Brain microvascular endothelial cell (primary cell): ENCODE measurements at regions not wholly inside any gene's neighbourhood (a gene's known extent, or its start where the extent isn't known, plus 50 kb on each side); places are given as distances from the start of the nearest gene placed in this dataset.

Source experiments
- DNase-seq: peaks from one replicate; pipeline ENCODE4 v3.0.0-alpha.2; 2020
- H3K27ac ChIP-seq: fragments of 250-450 bp; sonication (Bioruptor Pico); 2 replicates; pipeline ENCODE4 v1.5.1; 2020; ENCODE audit warnings: mild to moderate bottlenecking, moderate library complexity
- H3K27me3 ChIP-seq: fragments of 250-450 bp; sonication (Bioruptor Pico); replicated peaks from 2 replicates; pipeline ENCODE4 v1.5.1; 2020; ENCODE audit warnings: mild to moderate bottlenecking
- H3K36me3 ChIP-seq: fragments of 250-450 bp; sonication (Bioruptor Pico); replicated peaks from 2 replicates; pipeline ENCODE4 v1.5.1; 2020; ENCODE audit warnings: mild to moderate bottlenecking
- H3K4me3 ChIP-seq: 2 replicates; pipeline ENCODE4 v1.5.1; 2011; ENCODE audit warnings: low read depth, mild to moderate bottlenecking, control low read depth, low read length, moderate library complexity
- in situ Hi-C: cut with HindIII; loops from 2 replicates; pipeline ENCODE4 v1.10.0; 2017; ENCODE audit warnings: low sequenced_read_pairs, low pct_ligation_motif_present
- TF ChIP-seq, protein P1 (sequence below): IDR thresholded peaks from 2 replicates; pipeline ENCODE4 v1.5.1; 2011; ENCODE audit warnings: low read depth, mild to moderate bottlenecking, moderate library complexity, low read length, control low read depth, inconsistent platforms; ENCODE audit errors: missing control alignments

GRCh38 chr14:46322076-46322475 lies 329.5 kb downstream of the RPL10L start:
- DNase-seq: no peak
- in situ Hi-C loops: no loop called here
- Histone ChIP-seq H3K27ac (no peak overlapping the region), H3K4me3 (no peak overlapping the region), H3K36me3 (no peaks in the 10 kb centered on the region), H3K27me3 (no peaks in the 10 kb centered on the region)
- TF ChIP-seq, protein P1, sequence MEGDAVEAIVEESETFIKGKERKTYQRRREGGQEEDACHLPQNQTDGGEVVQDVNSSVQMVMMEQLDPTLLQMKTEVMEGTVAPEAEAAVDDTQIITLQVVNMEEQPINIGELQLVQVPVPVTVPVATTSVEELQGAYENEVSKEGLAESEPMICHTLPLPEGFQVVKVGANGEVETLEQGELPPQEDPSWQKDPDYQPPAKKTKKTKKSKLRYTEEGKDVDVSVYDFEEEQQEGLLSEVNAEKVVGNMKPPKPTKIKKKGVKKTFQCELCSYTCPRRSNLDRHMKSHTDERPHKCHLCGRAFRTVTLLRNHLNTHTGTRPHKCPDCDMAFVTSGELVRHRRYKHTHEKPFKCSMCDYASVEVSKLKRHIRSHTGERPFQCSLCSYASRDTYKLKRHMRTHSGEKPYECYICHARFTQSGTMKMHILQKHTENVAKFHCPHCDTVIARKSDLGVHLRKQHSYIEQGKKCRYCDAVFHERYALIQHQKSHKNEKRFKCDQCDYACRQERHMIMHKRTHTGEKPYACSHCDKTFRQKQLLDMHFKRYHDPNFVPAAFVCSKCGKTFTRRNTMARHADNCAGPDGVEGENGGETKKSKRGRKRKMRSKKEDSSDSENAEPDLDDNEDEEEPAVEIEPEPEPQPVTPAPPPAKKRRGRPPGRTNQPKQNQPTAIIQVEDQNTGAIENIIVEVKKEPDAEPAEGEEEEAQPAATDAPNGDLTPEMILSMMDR: no peak

GRCh38 chr14:46306267-46306666 lies 345.3 kb downstream of the RPL10L start:
- TF ChIP-seq, protein P1: no peak
- Histone ChIP-seq H3K27ac (no peak overlapping the region), H3K27me3 (no peaks in the 10 kb centered on the region), H3K4me3 (no peak overlapping the region), H3K36me3 (no peaks in the 10 kb centered on the region)
- no peak for DNase-seq
- in situ Hi-C loops: no loop called here

DNA sequence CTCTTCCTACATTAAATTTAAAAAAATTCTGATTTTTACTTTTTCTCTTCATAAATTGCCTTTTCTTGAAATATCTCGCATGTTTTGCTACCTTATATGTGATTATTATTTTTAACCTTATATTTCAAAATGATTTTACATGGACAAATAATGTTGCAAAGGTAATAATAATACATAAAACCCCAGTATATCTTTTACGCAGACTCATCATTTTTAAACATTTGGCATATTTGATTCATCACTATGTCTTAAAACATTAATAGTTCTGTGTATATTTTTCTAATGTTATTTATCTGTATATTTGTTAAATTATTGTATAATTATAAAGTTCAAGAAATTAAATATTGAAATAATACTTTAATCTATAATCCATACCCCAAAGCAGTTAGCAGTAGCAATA lies 350.8 kb downstream of the RPL10L start:
- Histone ChIP-seq H3K27ac (no peak overlapping the region), H3K4me3 (no peak overlapping the region), H3K27me3 (no peaks in the 10 kb centered on the region), H3K36me3 (no peaks in the 10 kb centered on the region)
- TF ChIP-seq, protein P1: no peak
- no peak for DNase-seq
- in situ Hi-C loops: no loop called here

- Histone ChIP-seq H3K27me3 (no peaks in the 10 kb centered on the region), H3K4me3 (no peak overlapping the region), H3K27ac (no peak overlapping the region), H3K36me3 (no peaks in the 10 kb centered on the region)
- TF ChIP-seq, protein P1: no peak
- DNase-seq: no peak
- in situ Hi-C loops: no loop called here
Measured at GRCh38 chr14:46290706-46291105, 360.9 kb downstream of the RPL10L start.

DNA sequence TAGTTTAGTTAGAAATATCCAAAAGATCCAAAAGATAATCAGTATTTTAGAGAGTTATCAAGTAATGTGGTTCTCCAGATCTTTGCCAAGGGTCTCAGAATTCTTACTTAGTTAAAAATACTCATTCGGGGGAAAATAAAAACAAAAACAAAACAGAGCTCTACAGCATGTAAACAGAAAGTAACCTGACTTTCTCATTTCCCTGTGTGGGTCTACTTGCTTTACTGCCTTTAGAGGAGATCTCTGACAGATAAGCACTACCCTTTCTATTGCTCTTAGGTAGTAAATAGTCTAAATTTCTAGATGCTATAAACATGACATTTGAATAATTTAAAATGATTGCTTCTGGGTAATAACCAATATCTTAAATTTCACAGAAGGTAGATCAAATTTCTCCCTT lies 371.8 kb downstream of the RPL10L start:
- no peak for DNase-seq
- H3K4me3 ChIP-seq: no peak overlapping the region
- TF ChIP-seq, protein P1: no peak
- H3K27ac ChIP-seq: no peak overlapping the region
- no peaks in the 10 kb centered on the region for H3K36me3 ChIP-seq
- in situ Hi-C loops: no loop called here
- no peaks in the 10 kb centered on the region for H3K27me3 ChIP-seq

GRCh38 chr14:46279327-46279726 lies 372.3 kb downstream of the RPL10L start:
- Histone ChIP-seq H3K27ac (no peak overlapping the region), H3K36me3 (no peaks in the 10 kb centered on the region), H3K27me3 (no peaks in the 10 kb centered on the region), H3K4me3 (no peak overlapping the region)
- in situ Hi-C loops: no loop called here
- TF ChIP-seq, protein P1: no peak
- DNase-seq: no peak
